ENCODE measurements at regions not wholly inside any gene's neighbourhood (a gene's known extent, or its start where the extent isn't known, plus 50 kb on each side); places are given as distances from the start of the nearest gene placed in this dataset.

DNA sequence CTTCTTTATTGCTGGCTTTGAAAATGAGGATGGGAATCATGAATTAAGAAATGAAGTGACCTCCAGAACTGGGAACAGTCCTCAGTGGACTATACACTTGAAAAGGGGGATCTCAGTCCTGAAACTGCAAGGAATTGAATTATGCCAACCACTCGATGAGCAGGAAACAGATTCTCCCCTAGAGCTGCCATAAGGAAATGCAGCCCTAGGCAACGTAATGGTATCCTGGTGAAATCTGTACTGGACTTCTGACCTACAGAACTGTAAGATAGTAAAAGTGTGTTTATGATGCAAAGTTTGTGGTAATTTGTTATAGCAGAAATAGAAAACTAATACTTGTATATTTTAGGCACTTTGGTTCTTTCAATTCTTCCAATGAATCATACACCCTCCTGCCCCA lies 236.4 kb upstream of the TAC1 start:
- TF ChIP-seq, protein P1, sequence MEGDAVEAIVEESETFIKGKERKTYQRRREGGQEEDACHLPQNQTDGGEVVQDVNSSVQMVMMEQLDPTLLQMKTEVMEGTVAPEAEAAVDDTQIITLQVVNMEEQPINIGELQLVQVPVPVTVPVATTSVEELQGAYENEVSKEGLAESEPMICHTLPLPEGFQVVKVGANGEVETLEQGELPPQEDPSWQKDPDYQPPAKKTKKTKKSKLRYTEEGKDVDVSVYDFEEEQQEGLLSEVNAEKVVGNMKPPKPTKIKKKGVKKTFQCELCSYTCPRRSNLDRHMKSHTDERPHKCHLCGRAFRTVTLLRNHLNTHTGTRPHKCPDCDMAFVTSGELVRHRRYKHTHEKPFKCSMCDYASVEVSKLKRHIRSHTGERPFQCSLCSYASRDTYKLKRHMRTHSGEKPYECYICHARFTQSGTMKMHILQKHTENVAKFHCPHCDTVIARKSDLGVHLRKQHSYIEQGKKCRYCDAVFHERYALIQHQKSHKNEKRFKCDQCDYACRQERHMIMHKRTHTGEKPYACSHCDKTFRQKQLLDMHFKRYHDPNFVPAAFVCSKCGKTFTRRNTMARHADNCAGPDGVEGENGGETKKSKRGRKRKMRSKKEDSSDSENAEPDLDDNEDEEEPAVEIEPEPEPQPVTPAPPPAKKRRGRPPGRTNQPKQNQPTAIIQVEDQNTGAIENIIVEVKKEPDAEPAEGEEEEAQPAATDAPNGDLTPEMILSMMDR (conservative IDR thresholded peaks at IDR 0.05; ENCODE audit: low read depth in 2 of 2), result no peak
- no peak for TF ChIP-seq POLR2AphosphoS5 (IDR thresholded peaks at IDR 0.05; ENCODE audit: low read depth)
- no peak for TF ChIP-seq EZH2phosphoT487 (IDR thresholded peaks at IDR 0.05; ENCODE audit: unreplicated experiment)
- TF ChIP-seq JUNB (IDR thresholded peaks at IDR 0.05; ENCODE audit: unreplicated experiment), result no peak

All from GM23338 (cell line).